ENCODE measurements at regions not wholly inside any gene's neighbourhood (a gene's known extent, or its start where the extent isn't known, plus 50 kb on each side); places are given as distances from the start of the nearest gene placed in this dataset.
"Not testable (repeated sequence)": the region's sequence is repeated elsewhere in the genome, so short reads cannot be mapped to it uniquely, and the experiment has no call there.

GRCh38 chr5:127216898-127217675 is 73.5 kb upstream of the MEGF10 start:
- DNase-seq = no peak

- not testable (repeated sequence) for DNase-seq
These were observed 68.7 kb upstream of the MEGF10 start for GRCh38 chr5:127221936-127222335.

GRCh38 chr5:127222571-127223156 is 67.9 kb upstream of the MEGF10 start:
- not testable (repeated sequence) for DNase-seq

GRCh38 chr5:127223256-127223974 is 67.2 kb upstream of the MEGF10 start:
- no peak for DNase-seq

- DNase-seq = no peak
These were observed 62.7 kb upstream of the MEGF10 start for GRCh38 chr5:127227881-127228280.

GRCh38 chr5:127228540-127229184 is 61.9 kb upstream of the MEGF10 start:
- DNase-seq = no peak

- DNase-seq = peak; percentile 40
These were observed 61.3 kb upstream of the MEGF10 start for GRCh38 chr5:127229185-127229889.

- no peak for DNase-seq
These were observed 59.5 kb upstream of the MEGF10 start for GRCh38 chr5:127231118-127231517.

- no peak for DNase-seq
These were observed 57.0 kb upstream of the MEGF10 start for GRCh38 chr5:127233590-127233989.

GRCh38 chr5:127235136-127235535 is 55.5 kb upstream of the MEGF10 start:
- DNase-seq = no peak

- no peak for DNase-seq
These were observed 54.3 kb upstream of the MEGF10 start for GRCh38 chr5:127236254-127236653.

Data from stimulated activated CD4-positive, alpha-beta T cell treated with anti-CD3 and anti-CD28 coated beads, Interleukin-12 subunit alpha, Interleukin-12 subunit beta, amount 100 ng/mL, for 4 hours (primary cell).